ENCODE measurements at regions not wholly inside any gene's neighbourhood (a gene's known extent, or its start where the extent isn't known, plus 50 kb on each side); places are given as distances from the start of the nearest gene placed in this dataset.

GRCh38 chr1:73782901-73783300, 415.1 kb downstream of the LRRIQ3 start:
- no peaks in the 10 kb centered on the region for H3K9me3 ChIP-seq (ENCODE audit: insufficient read depth, low read length)
- H3K4me2 ChIP-seq (ENCODE audit: low read depth, low read length, poor library complexity, severe bottlenecking) = no peak overlapping the region
- H3K9me2 ChIP-seq (replicated peaks; ENCODE audit: insufficient read depth, low read length) = no peaks in the 10 kb centered on the region
- H3K4me3 ChIP-seq (ENCODE audit: insufficient read depth, low read length, poor library complexity, severe bottlenecking) = no peak overlapping the region
- H3K27ac ChIP-seq (ENCODE audit: low read depth, low read length) = no peak overlapping the region
- no peaks in the 10 kb centered on the region for H4K20me1 ChIP-seq (ENCODE audit: low read depth, low read length)
- H3K36me3 ChIP-seq (ENCODE audit: low read length) = no peaks in the 10 kb centered on the region
- no peaks in the 10 kb centered on the region for H3K27me3 ChIP-seq (ENCODE audit: low read length)
- TF ChIP-seq EZH2phosphoT487 (conservative IDR thresholded peaks at IDR 0.05; ENCODE audit: low read length) (no peak), CTCF (IDR thresholded peaks at IDR 0.05; ENCODE audit: insufficient read depth, low read length, poor library complexity, severe bottlenecking) (no peak)
- H2AFZ ChIP-seq (ENCODE audit: low read depth, low read length, severe bottlenecking) = no peak overlapping the region
- no peak overlapping the region for H3K9ac ChIP-seq (ENCODE audit: low read length)
- H3K79me2 ChIP-seq (ENCODE audit: insufficient read depth, low read length) = no peaks in the 10 kb centered on the region
- no peaks in the 10 kb centered on the region for H3F3A ChIP-seq (ENCODE audit: insufficient read depth)

GRCh38 chr1:73781251-73781650, 416.7 kb downstream of the LRRIQ3 start:
- H4K20me1 ChIP-seq (ENCODE audit: low read depth, low read length) = no peaks in the 10 kb centered on the region
- no peaks in the 10 kb centered on the region for H3K79me2 ChIP-seq (ENCODE audit: insufficient read depth, low read length)
- TF ChIP-seq CTCF (IDR thresholded peaks at IDR 0.05; ENCODE audit: insufficient read depth, low read length, poor library complexity, severe bottlenecking) (no peak), EZH2phosphoT487 (conservative IDR thresholded peaks at IDR 0.05; ENCODE audit: low read length) (no peak)
- no peak overlapping the region for H3K4me3 ChIP-seq (ENCODE audit: insufficient read depth, low read length, poor library complexity, severe bottlenecking)
- no peak overlapping the region for H3K4me2 ChIP-seq (ENCODE audit: low read depth, low read length, poor library complexity, severe bottlenecking)
- no peaks in the 10 kb centered on the region for H3K9me2 ChIP-seq (replicated peaks; ENCODE audit: insufficient read depth, low read length)
- no peaks in the 10 kb centered on the region for H3F3A ChIP-seq (ENCODE audit: insufficient read depth)
- no peaks in the 10 kb centered on the region for H3K27me3 ChIP-seq (ENCODE audit: low read length)
- H2AFZ ChIP-seq (ENCODE audit: low read depth, low read length, severe bottlenecking) = no peak overlapping the region
- no peaks in the 10 kb centered on the region for H3K36me3 ChIP-seq (ENCODE audit: low read length)
- H3K9me3 ChIP-seq (ENCODE audit: insufficient read depth, low read length) = no peaks in the 10 kb centered on the region
- no peak overlapping the region for H3K9ac ChIP-seq (ENCODE audit: low read length)
- H3K27ac ChIP-seq (ENCODE audit: low read depth, low read length) = no peak overlapping the region

DNA sequence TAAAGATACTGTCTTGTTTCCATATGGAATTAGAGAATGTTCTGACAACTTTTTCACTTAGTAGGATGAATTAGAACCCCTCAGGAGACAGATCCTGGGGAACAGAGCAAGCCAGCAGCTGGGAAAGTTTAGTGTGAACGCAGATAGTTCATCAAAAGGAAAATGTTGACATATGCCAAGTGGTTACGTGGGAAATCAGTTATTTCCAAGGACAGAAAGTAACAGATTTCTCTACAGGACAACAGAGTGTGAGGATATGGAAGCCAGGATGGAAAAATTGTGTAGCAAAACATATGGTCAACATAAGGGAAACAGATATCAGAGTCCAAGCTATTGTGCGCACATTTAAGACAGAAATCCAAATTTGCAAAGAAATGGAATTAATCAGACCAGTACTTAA, 419.5 kb downstream of the LRRIQ3 start:
- H3K4me3 ChIP-seq (ENCODE audit: insufficient read depth, low read length, poor library complexity, severe bottlenecking) = no peak overlapping the region

More for the DNA sequence above, 419.5 kb downstream of the LRRIQ3 start:
- H3K4me2 ChIP-seq (ENCODE audit: low read depth, low read length, poor library complexity, severe bottlenecking) = no peak overlapping the region
- H3F3A ChIP-seq (ENCODE audit: insufficient read depth) = no peaks in the 10 kb centered on the region
- H3K27me3 ChIP-seq (ENCODE audit: low read length) = no peaks in the 10 kb centered on the region
- no peaks in the 10 kb centered on the region for H3K36me3 ChIP-seq (ENCODE audit: low read length)
- no peaks in the 10 kb centered on the region for H4K20me1 ChIP-seq (ENCODE audit: low read depth, low read length)
- no peak overlapping the region for H2AFZ ChIP-seq (ENCODE audit: low read depth, low read length, severe bottlenecking)
- H3K9me3 ChIP-seq (ENCODE audit: insufficient read depth, low read length) = no peaks in the 10 kb centered on the region
- no peaks in the 10 kb centered on the region for H3K9me2 ChIP-seq (replicated peaks; ENCODE audit: insufficient read depth, low read length)
- H3K27ac ChIP-seq (ENCODE audit: low read depth, low read length) = no peak overlapping the region
- H3K9ac ChIP-seq (ENCODE audit: low read length) = no peak overlapping the region
- no peaks in the 10 kb centered on the region for H3K79me2 ChIP-seq (ENCODE audit: insufficient read depth, low read length)
- TF ChIP-seq CTCF (IDR thresholded peaks at IDR 0.05; ENCODE audit: insufficient read depth, low read length, poor library complexity, severe bottlenecking) = no peak
- no peak for TF ChIP-seq EZH2phosphoT487 (conservative IDR thresholded peaks at IDR 0.05; ENCODE audit: low read length)
